SHP77 treated with DMSO at 0.1 percent for 48 hours (cell line): ENCODE measurements at regions not wholly inside any gene's neighbourhood (a gene's known extent, or its start where the extent isn't known, plus 50 kb on each side); places are given as distances from the start of the nearest gene placed in this dataset.
A peak's percentile ranks its signal among the peaks of the same experiment; 100 is the strongest.
"Not testable (repeated sequence)": the region's sequence is repeated elsewhere in the genome, so short reads cannot be mapped to it uniquely, and the experiment has no call there.

Source experiments
- DNase-seq: peaks from one replicate; lab custom pipeline; 2025; lab: John Stamatoyannopoulos, UW

- DNase-seq: no peak
Measured at GRCh38 chr6:27669624-27670301, 196.9 kb upstream of the ZNF184 start.

GRCh38 chr6:27669295-27669623, 196.4 kb upstream of the ZNF184 start:
- peak; percentile 32 for DNase-seq

GRCh38 chr6:27668442-27669294, 195.8 kb upstream of the ZNF184 start:
- peak; percentile 49 for DNase-seq

- DNase-seq: no peak
Measured at GRCh38 chr6:27667657-27668441, 194.9 kb upstream of the ZNF184 start.

- no peak for DNase-seq
Measured at GRCh38 chr6:27667016-27667656, 194.2 kb upstream of the ZNF184 start.

- DNase-seq: no peak
Measured at GRCh38 chr6:27662769-27663168, 189.9 kb upstream of the ZNF184 start.

- not testable (repeated sequence) for DNase-seq
Measured at GRCh38 chr6:27662212-27662611, 189.3 kb upstream of the ZNF184 start.

- DNase-seq: not testable (repeated sequence)
Measured at GRCh38 chr6:27653143-27653825, 180.4 kb upstream of the ZNF184 start.

GRCh38 chr6:27651371-27651732, 178.4 kb upstream of the ZNF184 start:
- DNase-seq: peak; percentile 5

GRCh38 chr6:27650620-27651370, 177.9 kb upstream of the ZNF184 start:
- peak; percentile 33 for DNase-seq

- no peak for DNase-seq
Measured at GRCh38 chr6:27644528-27644927, 171.6 kb upstream of the ZNF184 start.

GRCh38 chr6:27642744-27643456, 170.0 kb upstream of the ZNF184 start:
- no peak for DNase-seq

GRCh38 chr6:27635886-27636285, 163.0 kb upstream of the ZNF184 start:
- DNase-seq: not testable (repeated sequence)

GRCh38 chr6:27633221-27633688, 160.3 kb upstream of the ZNF184 start:
- DNase-seq: peak; percentile 3

GRCh38 chr6:27631609-27631916, 158.7 kb upstream of the ZNF184 start:
- no peak for DNase-seq

GRCh38 chr6:27630727-27631608, 158.1 kb upstream of the ZNF184 start:
- peak; percentile 2 for DNase-seq

GRCh38 chr6:27624694-27625262, 151.9 kb upstream of the ZNF184 start:
- no peak for DNase-seq

- no peak for DNase-seq
Measured at GRCh38 chr6:27623103-27623502, 150.2 kb upstream of the ZNF184 start.

- no peak for DNase-seq
Measured at GRCh38 chr6:27619436-27619835, 146.5 kb upstream of the ZNF184 start.
